Endothelial cell of umbilical vein (primary cell): ENCODE measurements at regions not wholly inside any gene's neighbourhood (a gene's known extent, or its start where the extent isn't known, plus 50 kb on each side); places are given as distances from the start of the nearest gene placed in this dataset.

ENCODE experiments used
- BruUV-seq: library from RNA; stranded (reverse); fragments of 400-500 nt; replicated peaks from 2 replicates; lab custom pipeline; 2021; lab: Mats Ljungman, UMichigan
- CTCF ChIA-PET: fragments of 300-600, 350-600 bp; sonication (Branson Sonifier 250); formaldehyde crosslinking; loops from one replicate; lab custom pipeline; 2021; ENCODE audit warnings: antibody characterized with exemption, inconsistent platforms; lab: Charles Lee
- POLR2A ChIA-PET: fragments of 300-600, 350-600 bp; sonication (Branson Sonifier 250); formaldehyde crosslinking; loops from one replicate; lab custom pipeline; 2021; ENCODE audit warnings: antibody characterized with exemption, inconsistent platforms; lab: Charles Lee
- DNase-seq: peaks from one replicate; pipeline ENCODE4 v3.0.0-alpha.2; 2011; ENCODE audit warnings: low read depth, low spot score
- FAIRE-seq: peaks from 2 replicates; lab custom pipeline; 2011; peaks lifted over from hg19 to GRCh38; lab: Jason Lieb, UNC
- H2AFZ ChIP-seq: 2 replicates; pipeline ENCODE4 v1.6.0; 2012; ENCODE audit warnings: low read depth, low read length, control low read depth, inconsistent platforms
- H3K27ac ChIP-seq: 2 replicates; pipeline ENCODE4 v1.5.1; 2011; ENCODE audit warnings: low read depth, mild to moderate bottlenecking, control low read depth, low read length, moderate library complexity; ENCODE audit not compliant: insufficient read depth
- H3K27me3 ChIP-seq, 2 experiments: 2 replicates each; pipeline versions ENCODE4 v1.6.0 to v1.6.1; 2011; ENCODE audit warnings: low read length in 2 of 2, mixed read lengths in 1 of 2; ENCODE audit not compliant: control insufficient read depth in 2 of 2, insufficient read depth in 2 of 2
- H3K36me3 ChIP-seq, 2 experiments: 2 replicates in 1 of 2; 3 replicates in 1 of 2; pipeline ENCODE4 v1.5.1; 2011; ENCODE audit warnings: low read length in 2 of 2, mild to moderate bottlenecking in 1 of 2, moderate library complexity in 1 of 2; ENCODE audit not compliant: control insufficient read depth in 2 of 2, insufficient read depth in 2 of 2; ENCODE audit errors: extremely low read depth in 1 of 2
- H3K4me1 ChIP-seq: 3 replicates; pipeline ENCODE4 v1.5.1; 2011; ENCODE audit warnings: mild to moderate bottlenecking, low read length; ENCODE audit not compliant: control insufficient read depth, insufficient read depth; ENCODE audit errors: extremely low read depth
- H3K4me2 ChIP-seq: 2 replicates; pipeline ENCODE4 v1.6.1; 2011; ENCODE audit warnings: low read length, control low read depth, mixed read lengths; ENCODE audit not compliant: insufficient read depth
- H3K4me3 ChIP-seq, 3 experiments: fragments of 200-600 bp in 1 of 3; sonication (generic), shearing (Covaris generic) in 1 of 3; replicated peaks in 1 of 3; 2 replicates each; pipeline ENCODE4 v1.5.1; 2011 to 2016; ENCODE audit warnings: control low read depth in 3 of 3, low read length in 3 of 3, mild to moderate bottlenecking in 2 of 3, inconsistent platforms in 1 of 3, low read depth in 1 of 3, moderate library complexity in 1 of 3; ENCODE audit not compliant: insufficient read depth in 1 of 3
- H3K79me2 ChIP-seq: 2 replicates; pipeline ENCODE4 v1.6.0; 2012; ENCODE audit warnings: low read length, inconsistent platforms; ENCODE audit not compliant: control insufficient read depth, insufficient read depth
- H3K9ac ChIP-seq: replicated peaks from 2 replicates; pipeline ENCODE3; 2011; ENCODE audit warnings: low read length, control low read depth; ENCODE audit not compliant: insufficient read depth; ENCODE audit errors: extremely low read depth
- H3K9me1 ChIP-seq: replicated peaks from 3 replicates; pipeline ENCODE4 v1.6.0; 2011; ENCODE audit warnings: mild to moderate bottlenecking, low read length; ENCODE audit not compliant: control insufficient read depth, insufficient read depth; ENCODE audit errors: extremely low read depth
- H3K9me3 ChIP-seq: replicated peaks from 2 replicates; pipeline ENCODE4 v1.5.1; 2012; ENCODE audit warnings: low read length, inconsistent platforms; ENCODE audit not compliant: control insufficient read depth, insufficient read depth
- H4K20me1 ChIP-seq: replicated peaks from 2 replicates; pipeline ENCODE3; 2011; ENCODE audit warnings: mild to moderate bottlenecking, low read length; ENCODE audit not compliant: control insufficient read depth, insufficient read depth; ENCODE audit errors: extremely low read depth
- EZH2 ChIP-seq: IDR thresholded peaks from 2 replicates; pipeline ENCODE4 v1.6.1; 2012; ENCODE audit warnings: borderline replicate concordance, low read depth, mild to moderate bottlenecking, moderate library complexity, low read length, inconsistent platforms; ENCODE audit not compliant: severe bottlenecking
- FOS ChIP-seq: IDR thresholded peaks from 2 replicates; pipeline ENCODE4 v1.6.1; 2011; ENCODE audit warnings: mild to moderate bottlenecking, low read length, moderate library complexity, borderline replicate concordance; ENCODE audit not compliant: insufficient read depth
- GATA2 ChIP-seq: IDR thresholded peaks from 2 replicates; pipeline ENCODE4 v1.7.0; 2011; ENCODE audit warnings: low read depth, mild to moderate bottlenecking, moderate library complexity, mixed read lengths, low read length; ENCODE audit not compliant: insufficient read length, insufficient read depth
- JUN ChIP-seq: IDR thresholded peaks from 2 replicates; pipeline ENCODE4 v1.6.1; 2011; ENCODE audit warnings: borderline replicate concordance, low read depth; ENCODE audit not compliant: insufficient read length, insufficient read depth
- MYC ChIP-seq: IDR thresholded peaks from one replicate; pipeline ENCODE4 v1.6.1; 2011; ENCODE audit warnings: mild to moderate bottlenecking, low read depth, low read length
- POLR2A ChIP-seq: IDR thresholded peaks from 2 replicates; pipeline ENCODE4 v1.6.1; 2012; ENCODE audit warnings: low read depth, mild to moderate bottlenecking, control low read depth, low read length
- POLR2AphosphoS5 ChIP-seq: IDR thresholded peaks from 2 replicates; pipeline ENCODE4 v1.6.1; 2012; ENCODE audit warnings: low read depth, mild to moderate bottlenecking, control low read depth, low read length, moderate library complexity; ENCODE audit not compliant: insufficient read depth
- dilution Hi-C: fragments of 300-500 bp; cut with MboI; formaldehyde crosslinking; loops from one replicate; pipeline ENCODE4 v1.15.0; 2019; ENCODE audit warnings: low sequenced_read_pairs; ENCODE audit not compliant: extremely low pct_ligation_motif_present
- intact Hi-C: fragments of 100-400 bp; cut with micrococcal nuclease; formaldehyde crosslinking; loops from one replicate; pipeline ENCODE4 v1.10.0; 2022
- TF ChIP-seq, protein P1 (sequence below): IDR thresholded peaks from 2 replicates; pipeline ENCODE4 v1.6.1; 2011; ENCODE audit not compliant: insufficient read depth, insufficient read length
- TF ChIP-seq, protein P2 (sequence below), 2 donors: IDR thresholded peaks; 1 replicate in 1 of 2; 2 replicates in 1 of 2; pipeline ENCODE4 v1.5.1; 2011; ENCODE audit warnings: low read length in 2 of 2, mild to moderate bottlenecking in 2 of 2, moderate library complexity in 2 of 2, control low read depth in 1 of 2, inconsistent platforms in 1 of 2, low read depth in 1 of 2; ENCODE audit not compliant: insufficient read depth in 1 of 2; ENCODE audit errors: extremely low read depth in 1 of 2

DNA sequence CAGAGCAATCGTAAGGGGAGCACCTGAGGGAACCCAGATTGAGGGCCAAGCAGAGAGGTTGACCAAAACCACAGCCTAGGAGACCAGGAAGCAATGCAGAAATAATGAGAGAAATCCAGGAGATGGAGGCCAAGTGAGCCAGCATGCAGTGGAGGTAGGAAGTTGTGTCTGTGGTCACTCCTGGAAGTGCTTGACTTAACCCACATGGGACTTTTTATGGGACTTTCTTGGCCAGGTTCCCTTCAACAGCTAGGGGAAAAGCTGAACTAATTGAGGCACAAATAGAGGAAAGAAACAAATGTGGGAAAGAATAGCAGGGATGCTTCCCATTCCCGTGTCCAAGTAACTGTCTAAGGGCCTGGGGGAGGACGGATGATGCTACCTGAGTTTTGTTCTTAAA lies 293.2 kb upstream of the CLINT1 start:
- ChIA-PET POLR2A (no interaction called here), CTCF (no interaction called here)
- DNase-seq: no peak
- Histone ChIP-seq H3K4me1 (no peaks in the 10 kb centered on the region), H3K9ac (no peak overlapping the region), H3K27ac (no peak overlapping the region), H3K36me3 (no peaks in the 10 kb centered on the region), H4K20me1 (no peaks in the 10 kb centered on the region), H3K9me3 (no peaks in the 10 kb centered on the region), H3K9me1 (no peaks in the 10 kb centered on the region), H3K79me2 (no peaks in the 10 kb centered on the region), H3K4me2 (no peak overlapping the region), H2AFZ (no peak overlapping the region), H3K27me3 (no peaks in the 10 kb centered on the region), H3K4me3 (no peak overlapping the region)
- dilution Hi-C loops (no loop called here), intact Hi-C loops (no loop called here)
- no peak for FAIRE-seq
- no TSS peak for BruUV-seq
- TF ChIP-seq JUN (no peak), POLR2AphosphoS5 (no peak), POLR2A (no peak), GATA2 (no peak), FOS (no peak), EZH2 (no peak), MYC (no peak)
- TF ChIP-seq, protein P1, sequence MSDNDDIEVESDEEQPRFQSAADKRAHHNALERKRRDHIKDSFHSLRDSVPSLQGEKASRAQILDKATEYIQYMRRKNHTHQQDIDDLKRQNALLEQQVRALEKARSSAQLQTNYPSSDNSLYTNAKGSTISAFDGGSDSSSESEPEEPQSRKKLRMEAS: no peak
- TF ChIP-seq, protein P2, sequence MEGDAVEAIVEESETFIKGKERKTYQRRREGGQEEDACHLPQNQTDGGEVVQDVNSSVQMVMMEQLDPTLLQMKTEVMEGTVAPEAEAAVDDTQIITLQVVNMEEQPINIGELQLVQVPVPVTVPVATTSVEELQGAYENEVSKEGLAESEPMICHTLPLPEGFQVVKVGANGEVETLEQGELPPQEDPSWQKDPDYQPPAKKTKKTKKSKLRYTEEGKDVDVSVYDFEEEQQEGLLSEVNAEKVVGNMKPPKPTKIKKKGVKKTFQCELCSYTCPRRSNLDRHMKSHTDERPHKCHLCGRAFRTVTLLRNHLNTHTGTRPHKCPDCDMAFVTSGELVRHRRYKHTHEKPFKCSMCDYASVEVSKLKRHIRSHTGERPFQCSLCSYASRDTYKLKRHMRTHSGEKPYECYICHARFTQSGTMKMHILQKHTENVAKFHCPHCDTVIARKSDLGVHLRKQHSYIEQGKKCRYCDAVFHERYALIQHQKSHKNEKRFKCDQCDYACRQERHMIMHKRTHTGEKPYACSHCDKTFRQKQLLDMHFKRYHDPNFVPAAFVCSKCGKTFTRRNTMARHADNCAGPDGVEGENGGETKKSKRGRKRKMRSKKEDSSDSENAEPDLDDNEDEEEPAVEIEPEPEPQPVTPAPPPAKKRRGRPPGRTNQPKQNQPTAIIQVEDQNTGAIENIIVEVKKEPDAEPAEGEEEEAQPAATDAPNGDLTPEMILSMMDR (IDR thresholded peaks at IDR 0.05; ENCODE audit: extremely low read depth in 1 of 2, insufficient read depth in 1 of 2, low read depth in 1 of 2, low read length in 2 of 2): no peak
